HCT116 (cell line): ENCODE measurements at regions not wholly inside any gene's neighbourhood (a gene's known extent, or its start where the extent isn't known, plus 50 kb on each side); places are given as distances from the start of the nearest gene placed in this dataset.

Source experiments
- ATAC-seq: fragments of 200-7000 bp; cut with Tn5 transposase; 2 replicates; pipeline ENCODE4 v1.9.1; 2020; ENCODE audit warnings: mild to moderate bottlenecking, moderate library complexity
- BruUV-seq: library from RNA; stranded (reverse); fragments of 400-500 nt; replicated peaks from 2 replicates; lab custom pipeline; 2021; lab: Mats Ljungman, UMichigan
- CTCF ChIA-PET: fragments of 300-600 bp; sonication (Branson Sonifier 250); formaldehyde crosslinking; loops from one replicate; lab custom pipeline; 2021; ENCODE audit warnings: antibody characterized with exemption; lab: Charles Lee
- POLR2A ChIA-PET: fragments of 300-600, 350-600 bp; sonication (Branson Sonifier 250); formaldehyde crosslinking; loops from one replicate; lab custom pipeline; 2021; ENCODE audit warnings: antibody characterized with exemption; lab: Charles Lee
- RAD21 ChIA-PET, 2 experiments: fragments of 300-600 bp; sonication (Branson Sonifier 250); formaldehyde crosslinking; loops; one replicate each; lab custom pipeline; 2023; ENCODE audit warnings: low total read pairs in 2 of 2; ENCODE audit not compliant: uncharacterized antibody in 2 of 2, unreplicated experiment in 2 of 2, low non-redundant PET in 1 of 2; lab: Charles Lee
- DNase-seq: peaks from one replicate; pipeline ENCODE4 v3.0.0-alpha.2; 2010; ENCODE audit warnings: low read depth, low spot score
- H2AFZ ChIP-seq: fragments of 200-600 bp; shearing (Covaris generic), sonication (generic); 2 replicates; pipeline ENCODE4 v1.6.1; 2017; ENCODE audit warnings: low read depth, mixed run types, mixed read lengths, antibody characterized with exemption, low read length; ENCODE audit not compliant: poor library complexity, severe bottlenecking
- H3K27ac ChIP-seq: 2 replicates; pipeline ENCODE4 v1.5.1; 2012; ENCODE audit warnings: low read depth, low read length
- H3K27me3 ChIP-seq: fragments of 200-600 bp; sonication (generic); 2 replicates; pipeline ENCODE4 v1.6.1; 2016; ENCODE audit warnings: mixed run types, low read length, mixed read lengths; ENCODE audit not compliant: insufficient read depth
- H3K36me3 ChIP-seq, 2 experiments: fragments of 200-500 bp in 1 of 2; fragments of 200-600 bp in 1 of 2; sonication (Bioruptor generic) in 1 of 2; sonication (generic) in 1 of 2; 2 replicates each; pipeline versions ENCODE4 v1.5.1 to v1.6.1; 2014 to 2016; ENCODE audit warnings: low read length in 2 of 2, inconsistent platforms in 1 of 2, mixed read lengths in 1 of 2, mixed run types in 1 of 2; ENCODE audit not compliant: insufficient read depth in 2 of 2, control insufficient read depth in 1 of 2
- H3K4me1 ChIP-seq, 2 experiments: fragments of 200-600 bp in 1 of 2; sonication (generic) in 1 of 2; 2 replicates each; pipeline versions ENCODE4 v1.5.1 to v1.6.1; 2012 to 2017; ENCODE audit warnings: low read length in 2 of 2, inconsistent platforms in 1 of 2, mild to moderate bottlenecking in 1 of 2, mixed read lengths in 1 of 2, mixed run types in 1 of 2, moderate library complexity in 1 of 2; ENCODE audit not compliant: insufficient read depth in 2 of 2, control insufficient read depth in 1 of 2
- H3K4me2 ChIP-seq: fragments of 200-600 bp; sonication (generic); 2 replicates; pipeline ENCODE4 v1.6.1; 2017; ENCODE audit warnings: mixed run types, low read length, mixed read lengths
- H3K4me3 ChIP-seq, 2 experiments: fragments of 200-600 bp in 1 of 2; sonication (generic) in 1 of 2; replicated peaks in 1 of 2; 2 replicates each; pipeline ENCODE4 v1.5.1; 2011 to 2016; ENCODE audit warnings: low read length in 2 of 2, control low read depth in 1 of 2, low read depth in 1 of 2, mild to moderate bottlenecking in 1 of 2, mixed read lengths in 1 of 2, mixed run types in 1 of 2
- H3K79me2 ChIP-seq: fragments of 200-600 bp; sonication (generic); 2 replicates; pipeline ENCODE4 v1.6.1; 2017; ENCODE audit warnings: mild to moderate bottlenecking, mixed run types, low read length, moderate library complexity, mixed read lengths; ENCODE audit not compliant: insufficient read depth
- H3K9ac ChIP-seq: fragments of 200-600 bp; sonication (generic); 2 replicates; pipeline ENCODE4 v1.6.1; 2016; ENCODE audit warnings: low read length, mixed read lengths
- H3K9me2 ChIP-seq: fragments of 200-600 bp; sonication (generic), shearing (Covaris generic); 2 replicates; pipeline ENCODE4 v1.6.1; 2017; ENCODE audit warnings: mixed run types, mild to moderate bottlenecking, moderate library complexity; ENCODE audit not compliant: insufficient read depth
- H3K9me3 ChIP-seq, 2 experiments: fragments of 200-500 bp in 1 of 2; fragments of 200-600 bp in 1 of 2; sonication (Bioruptor generic) in 1 of 2; sonication (generic) in 1 of 2; 2 replicates each; pipeline ENCODE4 v1.6.1; 2014 to 2017; ENCODE audit warnings: low read length in 2 of 2, mixed read lengths in 2 of 2, inconsistent platforms in 1 of 2, low read depth in 1 of 2, mild to moderate bottlenecking in 1 of 2, mixed run types in 1 of 2, moderate library complexity in 1 of 2; ENCODE audit not compliant: control insufficient read depth in 1 of 2, insufficient read depth in 1 of 2
- H4K20me1 ChIP-seq: fragments of 200-600 bp; sonication (generic), shearing (Covaris generic); 2 replicates; pipeline ENCODE4 v1.6.1; 2017; ENCODE audit warnings: mixed run types, mild to moderate bottlenecking, moderate library complexity; ENCODE audit not compliant: insufficient read depth
- CEBPB ChIP-seq: IDR thresholded peaks from 2 replicates; pipeline ENCODE4 v1.6.1; 2012; ENCODE audit warnings: low read depth
- EGR1 ChIP-seq: IDR thresholded peaks from 2 replicates; pipeline ENCODE4 v1.6.1; 2012; ENCODE audit warnings: low read depth
- ELF1 ChIP-seq: IDR thresholded peaks from 2 replicates; pipeline ENCODE4 v1.6.1; 2012; ENCODE audit warnings: low read depth, borderline replicate concordance
- EZH2 ChIP-seq: fragments of 200-600 bp; sonication (generic); IDR thresholded peaks from 2 replicates; pipeline ENCODE4 v1.6.1; 2017; ENCODE audit warnings: antibody characterized with exemption, mixed run types
- EZH2phosphoT487 ChIP-seq: fragments of 200-600 bp; IDR thresholded peaks from 2 replicates; pipeline ENCODE4 v1.6.1; 2018; ENCODE audit warnings: antibody characterized with exemption, borderline replicate concordance
- FOSL1 ChIP-seq: IDR thresholded peaks from 2 replicates; pipeline ENCODE4 v1.6.1; 2012; ENCODE audit warnings: low read depth
- JUND ChIP-seq: IDR thresholded peaks from 2 replicates; pipeline ENCODE4 v1.6.1; 2012
- POLR2AphosphoS5 ChIP-seq: IDR thresholded peaks from 2 replicates; pipeline ENCODE4 v1.6.1; 2011; ENCODE audit warnings: mild to moderate bottlenecking, low read depth, low read length, moderate library complexity
- SIN3A ChIP-seq: IDR thresholded peaks from 2 replicates; pipeline ENCODE4 v1.6.1; 2012; ENCODE audit warnings: low read depth
- SP1 ChIP-seq: IDR thresholded peaks from 2 replicates; pipeline ENCODE4 v1.6.1; 2012; ENCODE audit warnings: low read depth
- SRF ChIP-seq: IDR thresholded peaks from 2 replicates; pipeline ENCODE4 v1.6.1; 2012; ENCODE audit warnings: low read depth
- ZFX ChIP-seq: fragments of 450-650 bp; IDR thresholded peaks from 2 replicates; pipeline ENCODE4 v1.6.1; 2017
- intact Hi-C: fragments of 100-400 bp; cut with micrococcal nuclease; formaldehyde crosslinking; loops from 2 replicates; pipeline ENCODE4 v1.10.0; 2022
- TF ChIP-seq, protein P1 (sequence below), 3 experiments: fragments of 200-600 bp in 1 of 3; sonication (generic) in 1 of 3; IDR thresholded peaks in 2 of 3; conservative IDR thresholded peaks in 1 of 3; 2 replicates each; pipeline ENCODE4 v1.5.1; 2012 to 2017; ENCODE audit warnings: low read depth in 2 of 3, low read length in 2 of 3, antibody characterized with exemption in 1 of 3, borderline replicate concordance in 1 of 3, control low read depth in 1 of 3, mild to moderate bottlenecking in 1 of 3, mixed read lengths in 1 of 3, mixed run types in 1 of 3, moderate library complexity in 1 of 3; ENCODE audit not compliant: insufficient read depth in 1 of 3
- TF ChIP-seq, protein P2 (sequence below): IDR thresholded peaks from 2 replicates; pipeline ENCODE4 v1.6.1; 2012

DNA sequence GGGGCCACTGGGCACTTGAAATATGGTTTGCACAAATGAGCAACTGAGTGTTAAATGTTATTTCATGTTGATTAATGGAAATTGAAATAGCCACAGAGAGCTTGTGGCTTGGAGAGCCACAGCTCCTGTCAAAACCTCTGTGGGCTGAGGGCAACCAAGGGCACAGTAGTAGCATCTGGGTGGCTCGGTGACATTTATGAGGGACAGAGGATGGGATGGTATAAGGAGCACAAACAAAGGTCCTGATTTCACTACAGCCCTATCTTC lies 215.9 kb downstream of the SOX9 start:
- H3K9me2 ChIP-seq = no peaks in the 10 kb centered on the region
- no peaks in the 10 kb centered on the region for H3K9me3 ChIP-seq
- POLR2A ChIA-PET = no interaction called here
- H3K79me2 ChIP-seq = no peaks in the 10 kb centered on the region
- no peak for DNase-seq
- TF ChIP-seq FOSL1 (no peak), SIN3A (no peak), JUND (no peak), ZFX (no peak), POLR2AphosphoS5 (no peak), EZH2phosphoT487 (no peak), SP1 (no peak; the same call in 1 of the 2 replicates), ELF1 (no peak), EGR1 (no peak), CEBPB (no peak), EZH2 (no peak), SRF (no peak)
- TF ChIP-seq, protein P1, sequence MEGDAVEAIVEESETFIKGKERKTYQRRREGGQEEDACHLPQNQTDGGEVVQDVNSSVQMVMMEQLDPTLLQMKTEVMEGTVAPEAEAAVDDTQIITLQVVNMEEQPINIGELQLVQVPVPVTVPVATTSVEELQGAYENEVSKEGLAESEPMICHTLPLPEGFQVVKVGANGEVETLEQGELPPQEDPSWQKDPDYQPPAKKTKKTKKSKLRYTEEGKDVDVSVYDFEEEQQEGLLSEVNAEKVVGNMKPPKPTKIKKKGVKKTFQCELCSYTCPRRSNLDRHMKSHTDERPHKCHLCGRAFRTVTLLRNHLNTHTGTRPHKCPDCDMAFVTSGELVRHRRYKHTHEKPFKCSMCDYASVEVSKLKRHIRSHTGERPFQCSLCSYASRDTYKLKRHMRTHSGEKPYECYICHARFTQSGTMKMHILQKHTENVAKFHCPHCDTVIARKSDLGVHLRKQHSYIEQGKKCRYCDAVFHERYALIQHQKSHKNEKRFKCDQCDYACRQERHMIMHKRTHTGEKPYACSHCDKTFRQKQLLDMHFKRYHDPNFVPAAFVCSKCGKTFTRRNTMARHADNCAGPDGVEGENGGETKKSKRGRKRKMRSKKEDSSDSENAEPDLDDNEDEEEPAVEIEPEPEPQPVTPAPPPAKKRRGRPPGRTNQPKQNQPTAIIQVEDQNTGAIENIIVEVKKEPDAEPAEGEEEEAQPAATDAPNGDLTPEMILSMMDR (IDR thresholded peaks at IDR 0.05 in 2 of 3, conservative IDR thresholded peaks at IDR 0.05 in 1 of 3; ENCODE audit: borderline replicate concordance in 1 of 3, insufficient read depth in 1 of 3, low read depth in 2 of 3, low read length in 2 of 3) = no peak
- TF ChIP-seq, protein P2, sequence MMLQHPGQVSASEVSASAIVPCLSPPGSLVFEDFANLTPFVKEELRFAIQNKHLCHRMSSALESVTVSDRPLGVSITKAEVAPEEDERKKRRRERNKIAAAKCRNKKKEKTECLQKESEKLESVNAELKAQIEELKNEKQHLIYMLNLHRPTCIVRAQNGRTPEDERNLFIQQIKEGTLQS = no peak
- peaks cover 34 to 40% of the 10 kb centered on the region in 2 experiments for H3K4me1 ChIP-seq
- intact Hi-C loops = loop anchor here (5.0 kb wide), 1 partner anchor 209 kb away; no protein-coding TSS in a partner anchor
- H3K36me3 ChIP-seq = no peaks in the 10 kb centered on the region
- RAD21 ChIA-PET = interaction anchor here in 1 of 2 experiments (0.6 kb wide), 1 partner anchor 199 kb away, joined by 4 read pairs; no protein-coding TSS in a partner anchor
- H3K27me3 ChIP-seq = no peaks in the 10 kb centered on the region
- H2AFZ ChIP-seq = no peak overlapping the region
- H3K4me3 ChIP-seq = no peak overlapping the region
- ATAC-seq = no peak
- H4K20me1 ChIP-seq = no peaks in the 10 kb centered on the region
- H3K4me2 ChIP-seq = no peak overlapping the region
- H3K9ac ChIP-seq = no peak overlapping the region
- CTCF ChIA-PET = no interaction called here
- no TSS peak for BruUV-seq
- no peak overlapping the region for H3K27ac ChIP-seq
